ENCODE measurements at regions not wholly inside any gene's neighbourhood (a gene's known extent, or its start where the extent isn't known, plus 50 kb on each side); places are given as distances from the start of the nearest gene placed in this dataset.

DNA sequence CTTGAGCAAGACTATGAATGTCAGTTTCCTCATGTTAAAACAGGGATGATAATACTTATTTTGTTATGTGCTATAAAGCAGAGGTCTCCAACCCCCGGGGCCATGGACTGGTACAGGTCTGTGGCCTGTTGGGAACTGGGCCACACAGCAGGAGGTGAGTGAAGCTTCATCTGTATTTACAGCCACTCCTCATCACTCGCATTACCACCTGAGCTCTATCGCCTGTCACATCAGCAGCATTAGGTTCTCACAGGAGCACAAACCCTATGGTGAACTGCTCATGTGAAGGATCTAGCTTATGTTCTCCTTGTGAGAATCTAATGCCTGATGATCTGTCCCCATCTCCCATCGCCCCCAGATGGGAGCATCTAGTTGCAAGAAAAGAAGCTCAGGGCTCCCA, 365.3 kb upstream of the SMIM30 start:
- no peaks in the 10 kb centered on the region for H4K20me1 ChIP-seq (ENCODE audit: insufficient read depth, poor library complexity, severe bottlenecking)
- no peaks in the 10 kb centered on the region for H3K9me2 ChIP-seq (replicated peaks; ENCODE audit: insufficient read depth)
- no peak overlapping the region for H2AFZ ChIP-seq
- no peak for TF ChIP-seq EZH2phosphoT487 (IDR thresholded peaks at IDR 0.05; ENCODE audit: low read depth, severe bottlenecking, unreplicated experiment)
- TF ChIP-seq EZH2 (IDR thresholded peaks at IDR 0.05; ENCODE audit: borderline replicate concordance) = no peak
- TF ChIP-seq, protein P1, sequence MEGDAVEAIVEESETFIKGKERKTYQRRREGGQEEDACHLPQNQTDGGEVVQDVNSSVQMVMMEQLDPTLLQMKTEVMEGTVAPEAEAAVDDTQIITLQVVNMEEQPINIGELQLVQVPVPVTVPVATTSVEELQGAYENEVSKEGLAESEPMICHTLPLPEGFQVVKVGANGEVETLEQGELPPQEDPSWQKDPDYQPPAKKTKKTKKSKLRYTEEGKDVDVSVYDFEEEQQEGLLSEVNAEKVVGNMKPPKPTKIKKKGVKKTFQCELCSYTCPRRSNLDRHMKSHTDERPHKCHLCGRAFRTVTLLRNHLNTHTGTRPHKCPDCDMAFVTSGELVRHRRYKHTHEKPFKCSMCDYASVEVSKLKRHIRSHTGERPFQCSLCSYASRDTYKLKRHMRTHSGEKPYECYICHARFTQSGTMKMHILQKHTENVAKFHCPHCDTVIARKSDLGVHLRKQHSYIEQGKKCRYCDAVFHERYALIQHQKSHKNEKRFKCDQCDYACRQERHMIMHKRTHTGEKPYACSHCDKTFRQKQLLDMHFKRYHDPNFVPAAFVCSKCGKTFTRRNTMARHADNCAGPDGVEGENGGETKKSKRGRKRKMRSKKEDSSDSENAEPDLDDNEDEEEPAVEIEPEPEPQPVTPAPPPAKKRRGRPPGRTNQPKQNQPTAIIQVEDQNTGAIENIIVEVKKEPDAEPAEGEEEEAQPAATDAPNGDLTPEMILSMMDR (IDR thresholded peaks at IDR 0.05; ENCODE audit: poor library complexity) = no peak
- DNase-seq (ENCODE audit: low spot score) = no peak
- no peak overlapping the region for H3K27ac ChIP-seq
- H3K4me1 ChIP-seq (ENCODE audit: insufficient read depth) = no peaks in the 10 kb centered on the region
- H3K4me2 ChIP-seq = no peak overlapping the region
- no peak overlapping the region for H3K4me3 ChIP-seq
- no peaks in the 10 kb centered on the region for H3K9me3 ChIP-seq (ENCODE audit: low read depth)
- no peaks in the 10 kb centered on the region for H3K36me3 ChIP-seq (replicated peaks; ENCODE audit: insufficient read depth, low read depth)
- no peaks in the 10 kb centered on the region for H3K79me2 ChIP-seq
- 77% methylated on average over 4 of the region's 4 CpGs for WGBS (ENCODE audit: low lambda C conversion rate, missing lambda C conversion rate)
- H3K27me3 ChIP-seq = no peaks in the 10 kb centered on the region

DNA sequence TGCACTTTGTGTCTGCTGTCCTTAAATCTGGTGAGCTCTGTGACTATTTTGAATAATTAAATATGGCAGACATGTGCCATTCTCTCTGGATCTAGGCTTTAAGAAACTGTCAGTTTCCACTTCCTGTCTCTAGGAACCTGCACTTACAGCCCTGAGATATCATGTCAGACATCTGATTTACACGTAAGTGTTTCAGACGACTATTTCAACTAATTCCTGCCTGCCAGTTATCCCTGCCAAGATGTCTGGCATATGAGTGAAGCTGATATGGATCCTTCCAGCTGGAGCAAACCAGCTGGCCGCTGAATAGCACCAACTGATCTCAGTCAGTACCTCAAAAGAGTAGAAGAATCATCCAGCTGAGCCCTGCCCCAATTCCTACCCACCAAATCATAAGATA, 362.2 kb upstream of the SMIM30 start:
- Histone ChIP-seq H2AFZ (no peak overlapping the region), H3K4me1 (ENCODE audit: insufficient read depth) (no peaks in the 10 kb centered on the region), H3K79me2 (no peaks in the 10 kb centered on the region), H3K36me3 (replicated peaks; ENCODE audit: insufficient read depth, low read depth) (no peaks in the 10 kb centered on the region), H3K9me3 (ENCODE audit: low read depth) (no peaks in the 10 kb centered on the region), H3K9me2 (replicated peaks; ENCODE audit: insufficient read depth) (no peaks in the 10 kb centered on the region), H3K4me3 (no peak overlapping the region), H3K4me2 (no peak overlapping the region), H3K27ac (no peak overlapping the region), H4K20me1 (ENCODE audit: insufficient read depth, poor library complexity, severe bottlenecking) (no peaks in the 10 kb centered on the region), H3K27me3 (no peaks in the 10 kb centered on the region)
- no peak for DNase-seq (ENCODE audit: low spot score)
- 58% methylated on average over 3 of the region's 3 CpGs for WGBS (ENCODE audit: low lambda C conversion rate, missing lambda C conversion rate)
- TF ChIP-seq EZH2 (IDR thresholded peaks at IDR 0.05; ENCODE audit: borderline replicate concordance) (no peak), EZH2phosphoT487 (IDR thresholded peaks at IDR 0.05; ENCODE audit: low read depth, severe bottlenecking, unreplicated experiment) (no peak)
- TF ChIP-seq, protein P1 (IDR thresholded peaks at IDR 0.05; ENCODE audit: poor library complexity) = no peak

DNA sequence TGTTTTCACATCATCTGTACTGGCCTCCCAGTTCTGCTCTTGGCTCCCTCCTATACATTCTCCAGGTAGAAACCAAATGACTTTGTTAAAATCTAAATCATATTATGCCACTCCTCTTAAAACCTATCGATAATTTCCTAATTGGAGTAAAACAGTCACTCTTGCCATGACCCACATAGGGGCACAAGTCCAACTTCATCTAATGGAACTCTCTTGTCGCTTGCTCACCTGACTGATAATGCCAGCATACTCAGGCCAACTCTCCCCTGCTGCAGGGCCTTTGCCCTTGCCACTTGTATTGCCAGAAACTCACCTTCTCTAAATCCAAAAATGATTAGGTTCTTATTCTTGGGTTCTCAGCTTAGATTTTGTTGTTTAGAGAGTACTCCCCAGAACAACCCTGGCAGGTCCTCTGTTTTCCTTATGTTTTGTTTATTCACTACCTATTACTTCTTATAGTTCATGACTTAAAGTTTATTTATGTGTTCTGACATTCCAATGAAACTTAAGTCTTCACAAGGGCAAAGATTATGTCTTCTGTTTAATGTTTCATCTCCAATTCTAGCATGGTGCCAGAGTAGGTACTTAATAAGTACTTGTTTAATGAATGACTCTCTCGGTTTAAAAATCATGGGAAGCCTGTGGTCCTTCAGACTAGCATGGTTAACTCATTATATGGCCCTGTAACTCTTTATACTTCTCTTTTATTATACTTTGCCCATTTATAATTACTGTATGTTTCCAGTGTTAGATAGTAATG, 345.9 kb upstream of the SMIM30 start:
- Histone ChIP-seq H3K9me3 (ENCODE audit: low read depth) (no peaks in the 10 kb centered on the region), H3K36me3 (replicated peaks; ENCODE audit: insufficient read depth, low read depth) (no peaks in the 10 kb centered on the region), H3K9me2 (replicated peaks; ENCODE audit: insufficient read depth) (no peaks in the 10 kb centered on the region), H4K20me1 (ENCODE audit: insufficient read depth, poor library complexity, severe bottlenecking) (no peaks in the 10 kb centered on the region), H3K27me3 (no peaks in the 10 kb centered on the region), H2AFZ (no peak overlapping the region), H3K4me2 (no peak overlapping the region), H3K4me3 (no peak overlapping the region), H3K27ac (no peak overlapping the region), H3K4me1 (ENCODE audit: insufficient read depth) (no peaks in the 10 kb centered on the region), H3K79me2 (no peaks in the 10 kb centered on the region)
- DNase-seq (ENCODE audit: low spot score) = no peak
- TF ChIP-seq, protein P1 (IDR thresholded peaks at IDR 0.05; ENCODE audit: poor library complexity) = no peak
- no peak for TF ChIP-seq EZH2 (IDR thresholded peaks at IDR 0.05; ENCODE audit: borderline replicate concordance)
- TF ChIP-seq EZH2phosphoT487 (IDR thresholded peaks at IDR 0.05; ENCODE audit: low read depth, severe bottlenecking, unreplicated experiment) = no peak
- 60% methylated on average over 3 of the region's 3 CpGs for WGBS (ENCODE audit: low lambda C conversion rate, missing lambda C conversion rate)
